ENCODE measurements at regions not wholly inside any gene's neighbourhood (a gene's known extent, or its start where the extent isn't known, plus 50 kb on each side); places are given as distances from the start of the nearest gene placed in this dataset.

DNA sequence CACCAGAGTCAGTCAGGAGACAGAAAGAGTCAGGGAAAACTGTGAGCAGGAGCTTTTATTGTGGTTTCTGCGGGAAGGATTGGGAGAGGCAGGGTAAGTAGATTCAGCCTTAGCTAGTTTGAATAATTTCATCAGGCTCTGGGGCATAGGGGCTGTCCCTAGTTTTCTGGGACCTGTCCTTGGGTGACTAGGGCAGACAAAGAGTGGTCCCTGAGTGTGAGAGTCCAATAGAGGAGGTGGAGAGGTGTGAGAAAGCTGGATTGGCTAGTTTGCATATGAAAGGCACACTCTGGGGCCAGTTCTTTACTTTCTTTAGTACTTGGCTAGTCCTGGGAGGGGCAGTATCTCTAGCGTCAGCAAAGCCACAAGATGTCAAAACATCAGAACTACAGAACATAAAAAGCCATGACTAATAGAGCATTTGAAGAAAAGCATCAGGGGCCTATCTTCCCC, 255.6 kb downstream of the HS3ST3A1 start:
- DNase-seq (ENCODE audit: low read depth, low spot score): no peak
- TF ChIP-seq FOXP2 (optimal IDR thresholded peaks at IDR 0.05; ENCODE audit: control extremely low read depth, extremely low read length, insufficient read depth) (no peak), POLR2AphosphoS5 (IDR thresholded peaks at IDR 0.05; ENCODE audit: borderline replicate concordance, low read depth, low read length) (no peak), EZH2 (IDR thresholded peaks at IDR 0.05) (no peak)
- H3K9ac ChIP-seq (ENCODE audit: insufficient read length): no peak overlapping the region
- no peaks in the 10 kb centered on the region for H3K36me3 ChIP-seq (ENCODE audit: insufficient read depth, low read length)
- H3K4me3 ChIP-seq: no peak overlapping the region
- no peaks in the 10 kb centered on the region for H3K9me3 ChIP-seq (ENCODE audit: low read depth, low read length)
- H3K27ac ChIP-seq: no peak overlapping the region

DNA sequence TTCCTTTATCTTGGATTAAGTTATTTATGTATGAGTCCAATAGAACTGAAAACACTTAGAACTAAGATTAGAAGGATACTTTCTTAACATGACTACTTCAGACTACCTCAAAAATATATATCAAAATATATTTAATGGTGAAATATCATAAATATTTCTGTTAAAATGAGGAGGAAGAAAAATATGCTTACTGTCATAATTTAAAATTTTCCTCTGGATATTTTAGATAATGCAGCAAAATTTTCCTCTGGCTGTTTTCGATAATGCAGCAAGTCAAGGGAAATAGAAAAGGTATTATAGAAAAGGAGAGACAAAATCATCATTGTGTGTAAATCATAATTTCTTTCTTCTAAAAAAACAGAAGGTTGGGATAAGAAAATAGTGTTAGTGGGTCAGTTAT, 263.3 kb downstream of the HS3ST3A1 start:
- no peak overlapping the region for H3K4me3 ChIP-seq
- H3K27ac ChIP-seq: no peak overlapping the region
- H3K36me3 ChIP-seq (ENCODE audit: insufficient read depth, low read length): no peaks in the 10 kb centered on the region
- DNase-seq (ENCODE audit: low read depth, low spot score): no peak
- no peaks in the 10 kb centered on the region for H3K9me3 ChIP-seq (ENCODE audit: low read depth, low read length)
- TF ChIP-seq EZH2 (IDR thresholded peaks at IDR 0.05): no peak
- TF ChIP-seq POLR2AphosphoS5 (IDR thresholded peaks at IDR 0.05; ENCODE audit: borderline replicate concordance, low read depth, low read length): no peak
- no peak for TF ChIP-seq FOXP2 (optimal IDR thresholded peaks at IDR 0.05; ENCODE audit: control extremely low read depth, extremely low read length, insufficient read depth)
- H3K9ac ChIP-seq (ENCODE audit: insufficient read length): no peak overlapping the region

DNA sequence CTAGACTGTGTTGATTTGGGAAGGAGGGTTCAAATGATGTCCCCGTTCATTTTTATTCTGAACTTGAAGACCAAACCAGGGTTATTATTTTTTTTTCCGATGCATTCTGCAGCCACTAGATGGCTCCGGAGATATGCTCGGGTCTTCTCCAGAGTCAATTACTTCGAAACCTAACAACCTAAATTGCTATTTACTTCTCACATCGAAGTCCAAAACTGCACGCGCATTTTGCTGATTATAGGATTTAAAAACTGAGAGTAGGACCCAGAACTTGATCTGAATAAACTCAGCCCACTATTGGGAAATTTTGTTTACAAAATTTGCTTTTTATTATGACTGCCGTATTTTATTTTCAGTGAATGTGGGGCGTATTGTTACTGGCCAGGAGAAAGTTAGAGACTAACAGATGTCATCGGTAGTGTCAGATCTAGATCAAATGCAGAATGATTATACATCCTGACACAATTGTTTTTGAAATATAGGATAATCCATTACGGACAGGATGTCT, 263.8 kb downstream of the HS3ST3A1 start:
- TF ChIP-seq POLR2AphosphoS5 (IDR thresholded peaks at IDR 0.05; ENCODE audit: borderline replicate concordance, low read depth, low read length): no peak
- TF ChIP-seq EZH2 (IDR thresholded peaks at IDR 0.05): no peak
- no peak for TF ChIP-seq FOXP2 (optimal IDR thresholded peaks at IDR 0.05; ENCODE audit: control extremely low read depth, extremely low read length, insufficient read depth)
- Histone ChIP-seq H3K9me3 (ENCODE audit: low read depth, low read length) (no peaks in the 10 kb centered on the region), H3K9ac (ENCODE audit: insufficient read length) (no peak overlapping the region), H3K4me3 (peak overlapping the region; percentile 34), H3K27ac (no peak overlapping the region), H3K36me3 (ENCODE audit: insufficient read depth, low read length) (no peaks in the 10 kb centered on the region)
- no peak for DNase-seq (ENCODE audit: low read depth, low spot score)

DNA sequence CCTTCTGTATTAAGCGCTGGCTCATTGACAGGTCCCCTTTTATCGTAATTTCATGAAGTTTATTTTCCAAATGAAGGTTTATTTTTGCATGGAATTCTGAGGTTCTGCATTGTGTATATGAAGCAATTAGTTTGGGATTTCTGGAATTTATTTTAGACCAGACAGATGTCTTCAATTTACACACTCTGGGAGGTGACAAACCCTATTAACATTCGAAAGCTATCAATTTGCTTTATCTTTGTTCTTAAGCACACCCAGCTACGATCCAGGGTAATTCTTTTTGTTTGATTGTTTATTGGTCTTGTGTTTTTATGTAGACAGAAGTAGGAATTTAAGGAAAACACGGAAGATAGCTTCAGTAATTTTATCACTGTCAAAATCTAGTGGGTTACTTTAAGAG, 264.6 kb downstream of the HS3ST3A1 start:
- Histone ChIP-seq H3K9ac (ENCODE audit: insufficient read length) (no peak overlapping the region), H3K36me3 (ENCODE audit: insufficient read depth, low read length) (no peaks in the 10 kb centered on the region), H3K4me3 (no peak overlapping the region), H3K27ac (no peak overlapping the region), H3K9me3 (ENCODE audit: low read depth, low read length) (no peaks in the 10 kb centered on the region)
- DNase-seq (ENCODE audit: low read depth, low spot score): no peak
- TF ChIP-seq POLR2AphosphoS5 (IDR thresholded peaks at IDR 0.05; ENCODE audit: borderline replicate concordance, low read depth, low read length) (no peak), EZH2 (IDR thresholded peaks at IDR 0.05) (no peak), FOXP2 (optimal IDR thresholded peaks at IDR 0.05; ENCODE audit: control extremely low read depth, extremely low read length, insufficient read depth) (no peak)

DNA sequence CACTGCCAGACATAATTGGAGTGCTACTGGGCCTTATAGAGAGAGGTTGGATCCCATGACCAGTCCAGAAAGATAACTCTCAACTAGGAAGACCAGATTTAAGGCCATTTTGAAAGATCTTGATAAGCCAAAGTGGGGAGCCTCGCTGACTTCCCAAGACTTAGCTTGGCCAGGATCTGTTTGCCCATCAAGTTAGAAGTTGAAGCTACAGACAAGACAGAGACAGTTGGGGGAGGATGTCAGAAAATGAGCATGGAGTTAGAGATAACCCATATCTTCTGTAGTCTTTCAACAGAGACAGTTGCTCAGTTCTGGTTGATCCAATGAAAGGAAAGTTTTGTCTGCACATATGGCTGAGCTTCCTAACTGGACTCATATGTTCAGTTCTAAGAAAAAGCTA, 267.4 kb downstream of the HS3ST3A1 start:
- no peak overlapping the region for H3K9ac ChIP-seq (ENCODE audit: insufficient read length)
- DNase-seq (ENCODE audit: low read depth, low spot score): no peak
- TF ChIP-seq FOXP2 (optimal IDR thresholded peaks at IDR 0.05; ENCODE audit: control extremely low read depth, extremely low read length, insufficient read depth) (no peak), EZH2 (IDR thresholded peaks at IDR 0.05) (no peak), POLR2AphosphoS5 (IDR thresholded peaks at IDR 0.05; ENCODE audit: borderline replicate concordance, low read depth, low read length) (no peak)

DNA sequence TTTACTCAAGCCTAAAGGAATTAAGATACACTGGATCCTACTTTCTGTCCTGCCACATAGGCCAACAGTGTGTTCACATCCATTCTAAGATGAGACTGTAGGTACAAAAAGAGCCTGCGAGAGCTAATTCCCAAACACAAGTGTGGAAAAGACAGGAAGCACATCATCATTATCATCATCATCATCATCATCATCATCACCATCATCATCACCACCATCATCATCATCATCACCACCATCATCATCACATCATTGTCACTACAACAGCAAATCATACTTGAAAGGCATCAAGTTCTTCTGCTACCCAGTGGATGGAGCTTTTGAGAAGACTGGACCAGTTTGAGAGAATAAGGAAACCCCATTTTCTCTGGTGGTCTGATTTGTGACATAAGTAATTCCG, 268.1 kb downstream of the HS3ST3A1 start:
- no peak for DNase-seq (ENCODE audit: low read depth, low spot score)
- Histone ChIP-seq H3K27ac (no peak overlapping the region), H3K9me3 (ENCODE audit: low read depth, low read length) (no peaks in the 10 kb centered on the region), H3K36me3 (ENCODE audit: insufficient read depth, low read length) (no peaks in the 10 kb centered on the region), H3K4me3 (no peak overlapping the region), H3K9ac (ENCODE audit: insufficient read length) (no peak overlapping the region)
- no peak for TF ChIP-seq EZH2 (IDR thresholded peaks at IDR 0.05)
- no peak for TF ChIP-seq FOXP2 (optimal IDR thresholded peaks at IDR 0.05; ENCODE audit: control extremely low read depth, extremely low read length, insufficient read depth)
- no peak for TF ChIP-seq POLR2AphosphoS5 (IDR thresholded peaks at IDR 0.05; ENCODE audit: borderline replicate concordance, low read depth, low read length)

More for the DNA sequence above, 267.4 kb downstream of the HS3ST3A1 start:
- H3K36me3 ChIP-seq (ENCODE audit: insufficient read depth, low read length): no peaks in the 10 kb centered on the region
- no peak overlapping the region for H3K27ac ChIP-seq
- H3K9me3 ChIP-seq (ENCODE audit: low read depth, low read length): no peaks in the 10 kb centered on the region
- no peak overlapping the region for H3K4me3 ChIP-seq

DNA sequence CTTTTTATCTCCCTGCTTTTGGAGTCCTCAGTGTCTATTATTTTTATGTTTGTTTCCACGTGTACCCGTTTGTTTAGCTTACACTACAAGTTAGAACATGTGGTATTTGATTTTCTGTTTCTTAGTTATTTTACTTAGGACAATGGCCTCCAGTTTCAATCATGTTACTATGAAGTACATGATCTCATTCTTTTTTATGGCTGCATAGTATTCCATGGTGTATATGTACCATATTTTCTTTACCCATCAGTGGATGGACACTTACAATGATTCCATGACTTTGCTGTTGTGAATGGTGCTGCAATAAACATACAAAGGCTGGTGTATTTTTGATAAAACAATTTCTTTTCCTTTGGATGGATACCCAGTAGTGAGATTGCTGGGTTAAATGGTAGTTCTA, 269.5 kb downstream of the HS3ST3A1 start:
- TF ChIP-seq EZH2 (IDR thresholded peaks at IDR 0.05): no peak
- no peak for TF ChIP-seq FOXP2 (optimal IDR thresholded peaks at IDR 0.05; ENCODE audit: control extremely low read depth, extremely low read length, insufficient read depth)
- TF ChIP-seq POLR2AphosphoS5 (IDR thresholded peaks at IDR 0.05; ENCODE audit: borderline replicate concordance, low read depth, low read length): no peak
- Histone ChIP-seq H3K9ac (ENCODE audit: insufficient read length) (no peak overlapping the region), H3K9me3 (ENCODE audit: low read depth, low read length) (no peaks in the 10 kb centered on the region), H3K4me3 (no peak overlapping the region), H3K36me3 (ENCODE audit: insufficient read depth, low read length) (no peaks in the 10 kb centered on the region), H3K27ac (no peak overlapping the region)
- no peak for DNase-seq (ENCODE audit: low read depth, low spot score)

DNA sequence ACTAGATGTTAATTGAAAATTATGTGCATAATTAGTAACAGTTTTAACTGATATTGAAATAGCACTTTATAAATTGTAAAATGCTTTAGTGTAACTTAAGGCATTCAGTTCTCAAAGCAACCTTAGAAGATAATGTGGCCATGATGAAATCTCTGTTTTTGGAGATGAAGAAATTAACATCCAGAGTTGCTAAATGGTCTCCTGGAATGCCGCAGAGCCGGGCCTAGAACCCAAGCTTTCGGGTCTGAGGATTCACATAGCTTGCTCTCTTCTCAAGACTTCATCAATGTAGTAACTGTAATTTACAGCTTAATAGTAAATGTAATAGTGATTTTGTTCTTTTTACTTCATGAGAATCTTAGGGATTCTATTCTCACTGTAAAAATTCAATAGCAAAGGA, 272.3 kb downstream of the HS3ST3A1 start:
- TF ChIP-seq EZH2 (IDR thresholded peaks at IDR 0.05): no peak
- no peak for TF ChIP-seq POLR2AphosphoS5 (IDR thresholded peaks at IDR 0.05; ENCODE audit: borderline replicate concordance, low read depth, low read length)
- no peak for TF ChIP-seq FOXP2 (optimal IDR thresholded peaks at IDR 0.05; ENCODE audit: control extremely low read depth, extremely low read length, insufficient read depth)
- H3K27ac ChIP-seq: no peak overlapping the region
- no peak overlapping the region for H3K9ac ChIP-seq (ENCODE audit: insufficient read length)
- DNase-seq (ENCODE audit: low read depth, low spot score): no peak
- no peaks in the 10 kb centered on the region for H3K9me3 ChIP-seq (ENCODE audit: low read depth, low read length)
- H3K4me3 ChIP-seq: no peak overlapping the region
- no peaks in the 10 kb centered on the region for H3K36me3 ChIP-seq (ENCODE audit: insufficient read depth, low read length)

DNA sequence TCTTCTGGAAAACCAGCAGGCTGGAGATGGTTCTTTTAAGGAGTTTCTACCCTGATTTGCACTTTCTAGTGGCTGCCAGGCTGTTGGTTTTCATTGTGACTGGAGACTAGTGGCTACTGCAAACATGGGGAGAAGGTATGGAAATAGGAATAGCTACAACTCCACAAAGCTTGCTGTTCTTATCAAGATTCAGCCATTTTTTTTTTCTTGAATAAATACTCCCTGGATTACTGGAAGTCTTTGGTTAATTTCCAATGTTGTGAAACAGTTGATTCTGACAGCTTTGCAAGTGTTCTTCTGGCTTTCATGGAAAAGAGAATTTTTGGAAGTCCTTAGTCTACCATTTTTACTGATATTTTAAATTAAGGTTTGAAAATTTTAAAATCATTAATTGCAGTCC, 277.7 kb downstream of the HS3ST3A1 start:
- no peak overlapping the region for H3K4me3 ChIP-seq
- TF ChIP-seq EZH2 (IDR thresholded peaks at IDR 0.05): no peak
- TF ChIP-seq FOXP2 (optimal IDR thresholded peaks at IDR 0.05; ENCODE audit: control extremely low read depth, extremely low read length, insufficient read depth): no peak
- TF ChIP-seq POLR2AphosphoS5 (IDR thresholded peaks at IDR 0.05; ENCODE audit: borderline replicate concordance, low read depth, low read length): no peak
- no peaks in the 10 kb centered on the region for H3K9me3 ChIP-seq (ENCODE audit: low read depth, low read length)
- H3K36me3 ChIP-seq (ENCODE audit: insufficient read depth, low read length): no peaks in the 10 kb centered on the region
- no peak for DNase-seq (ENCODE audit: low read depth, low spot score)
- H3K27ac ChIP-seq: no peak overlapping the region
- H3K9ac ChIP-seq (ENCODE audit: insufficient read length): no peak overlapping the region
